ENCODE measurements at regions not wholly inside any gene's neighbourhood (a gene's known extent, or its start where the extent isn't known, plus 50 kb on each side); places are given as distances from the start of the nearest gene placed in this dataset.

GRCh38 chr4:167359711-167360110 is 125.4 kb upstream of the SPOCK3 start:
- WGBS, 5 donors = 44 to 61% (median 52%) methylated on average over 3 of the region's 3 CpGs
- Histone ChIP-seq H3K27ac (no peak overlapping the region), H3K36me3 (no peaks in the 10 kb centered on the region), H3K9me3 (no peaks in the 10 kb centered on the region), H3K27me3 (replicated peaks in 1 of 7) (no peaks in the 10 kb centered on the region), H3K4me1 (no peaks in the 10 kb centered on the region), H3K4me3 (no peak overlapping the region)
- intact Hi-C loops (cut with DNase I; ENCODE audit: low total_unique reads) = no loop called here
- DNase-seq = no peak
- no peak for TF ChIP-seq CTCF (IDR thresholded peaks at IDR 0.05 in 8 of 11, conservative IDR thresholded peaks at IDR 0.05 in 3 of 11)
- TF ChIP-seq POLR2A (IDR thresholded peaks at IDR 0.05) = no peak
- TF ChIP-seq POLR2AphosphoS5 (IDR thresholded peaks at IDR 0.05) = no peak

- no peaks in the 10 kb centered on the region for H3K9me3 ChIP-seq
- no peaks in the 10 kb centered on the region for H3K4me1 ChIP-seq
- H3K27ac ChIP-seq = no peak overlapping the region
- H3K27me3 ChIP-seq (replicated peaks in 1 of 7) = no peaks in the 10 kb centered on the region
- 50 to 74% (median 60%) methylated on average over 4 of the region's 4 CpGs for WGBS, 5 donors
- no peaks in the 10 kb centered on the region for H3K36me3 ChIP-seq
- intact Hi-C loops (cut with DNase I; ENCODE audit: low total_unique reads) = no loop called here
- no peak for DNase-seq
- H3K4me3 ChIP-seq = no peak overlapping the region
- no peak for TF ChIP-seq POLR2A (IDR thresholded peaks at IDR 0.05)
- TF ChIP-seq CTCF (IDR thresholded peaks at IDR 0.05 in 8 of 11, conservative IDR thresholded peaks at IDR 0.05 in 3 of 11) = no peak
- TF ChIP-seq POLR2AphosphoS5 (IDR thresholded peaks at IDR 0.05) = no peak
Measured at GRCh38 chr4:167379076-167379835, 145.0 kb upstream of the SPOCK3 start.

GRCh38 chr4:167380964-167381363 is 146.7 kb upstream of the SPOCK3 start:
- intact Hi-C loops (cut with DNase I; ENCODE audit: low total_unique reads) = no loop called here
- H3K4me3 ChIP-seq = no peak overlapping the region
- no peaks in the 10 kb centered on the region for H3K27me3 ChIP-seq (replicated peaks in 1 of 7)
- H3K36me3 ChIP-seq = no peaks in the 10 kb centered on the region
- H3K27ac ChIP-seq = no peak overlapping the region
- no peaks in the 10 kb centered on the region for H3K9me3 ChIP-seq
- TF ChIP-seq POLR2A (IDR thresholded peaks at IDR 0.05) = no peak
- TF ChIP-seq CTCF (IDR thresholded peaks at IDR 0.05 in 8 of 11, conservative IDR thresholded peaks at IDR 0.05 in 3 of 11) = no peak
- TF ChIP-seq POLR2AphosphoS5 (IDR thresholded peaks at IDR 0.05) = no peak
- DNase-seq = no peak
- H3K4me1 ChIP-seq = no peaks in the 10 kb centered on the region
- WGBS, 5 donors = 60 to 69% (median 62%) methylated on average over 4 of the region's 4 CpGs

GRCh38 chr4:167383291-167383690 is 149.0 kb upstream of the SPOCK3 start:
- H3K27ac ChIP-seq = no peak overlapping the region
- DNase-seq = no peak
- H3K4me3 ChIP-seq = no peak overlapping the region
- H3K4me1 ChIP-seq = no peaks in the 10 kb centered on the region
- no peaks in the 10 kb centered on the region for H3K9me3 ChIP-seq
- no peak for TF ChIP-seq POLR2A (IDR thresholded peaks at IDR 0.05)
- no peak for TF ChIP-seq POLR2AphosphoS5 (IDR thresholded peaks at IDR 0.05)
- intact Hi-C loops (cut with DNase I; ENCODE audit: low total_unique reads) = no loop called here
- 63 to 80% (median 68%) methylated on average over 2 of the region's 2 CpGs for WGBS, 5 donors
- H3K36me3 ChIP-seq = no peaks in the 10 kb centered on the region
- no peaks in the 10 kb centered on the region for H3K27me3 ChIP-seq (replicated peaks in 1 of 7)

All from spleen (tissue), 11 donors.